ENCODE measurements at regions not wholly inside any gene's neighbourhood (a gene's known extent, or its start where the extent isn't known, plus 50 kb on each side); places are given as distances from the start of the nearest gene placed in this dataset.

DNA sequence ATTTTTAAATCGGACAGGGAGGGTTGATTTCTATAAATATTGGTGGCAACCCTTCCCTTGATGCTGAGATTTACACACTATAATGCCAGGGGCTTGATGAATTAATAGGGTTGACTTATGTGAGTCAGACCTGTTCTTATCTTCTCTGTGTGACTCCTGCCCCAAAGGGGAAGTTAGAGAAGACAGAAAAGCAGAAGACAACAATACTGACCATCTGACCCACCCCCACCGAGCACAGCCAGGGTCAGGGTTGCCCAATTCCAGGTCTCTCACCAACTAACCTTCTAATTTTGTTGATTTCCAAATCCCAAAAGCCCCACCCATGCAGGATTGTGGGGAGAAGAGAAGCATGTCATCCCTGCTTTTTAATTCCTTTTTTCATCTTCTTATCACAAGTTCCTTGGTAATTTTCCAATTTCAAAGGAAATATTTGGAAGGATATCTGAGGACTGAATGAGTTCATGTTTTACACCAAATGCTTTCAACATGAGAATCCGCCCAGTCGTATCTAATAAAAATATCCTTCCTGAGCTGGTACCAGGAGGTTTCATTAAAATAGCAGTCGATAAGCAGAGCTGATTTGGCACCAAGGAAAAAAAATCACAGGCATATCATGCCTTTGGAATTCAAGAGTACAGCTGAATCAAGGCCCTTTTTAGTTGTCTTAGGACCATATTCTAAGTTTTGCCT is 603.4 kb upstream of the CDH11 start:
- TF ChIP-seq CTCF (conservative IDR thresholded peaks at IDR 0.05; ENCODE audit: low read depth, low read length): no peak
- no peaks in the 10 kb centered on the region for H3K36me3 ChIP-seq (ENCODE audit: insufficient read depth)
- no peaks in the 10 kb centered on the region for H4K20me1 ChIP-seq (ENCODE audit: insufficient read depth)
- no peak overlapping the region for H3K4me2 ChIP-seq
- no peaks in the 10 kb centered on the region for H3K79me2 ChIP-seq (ENCODE audit: insufficient read depth, low read depth)
- no peak overlapping the region for H3K9ac ChIP-seq
- no peak overlapping the region for H3K4me3 ChIP-seq (IDR thresholded peaks at IDR 0.05; ENCODE audit: insufficient read depth, low read depth, low read length)
- H3K27me3 ChIP-seq (ENCODE audit: insufficient read depth, low read depth): no peaks in the 10 kb centered on the region
- H3K4me1 ChIP-seq (ENCODE audit: low read depth, poor library complexity, severe bottlenecking): no peaks in the 10 kb centered on the region
- no peak overlapping the region for H3K27ac ChIP-seq
- no peak overlapping the region for H2AFZ ChIP-seq (ENCODE audit: low read depth)

DNA sequence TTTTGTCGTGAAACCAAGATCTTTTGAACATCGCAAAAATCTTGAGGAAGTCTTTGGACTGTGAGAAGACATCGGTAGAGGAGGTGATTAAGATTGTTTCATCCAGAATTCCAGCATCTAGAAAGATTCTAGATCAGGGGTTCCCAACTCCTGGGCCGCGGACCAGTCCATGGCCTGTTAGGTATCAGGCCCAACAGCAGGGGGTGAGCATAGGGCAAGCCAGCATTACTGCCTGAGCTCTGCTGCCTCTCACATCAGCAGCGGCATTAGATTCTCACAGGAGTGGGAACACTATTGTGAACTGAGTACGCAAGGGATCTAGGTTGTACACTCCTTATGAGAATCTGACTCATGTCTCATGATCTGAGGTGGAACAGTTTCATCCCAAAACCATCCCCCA is 600.6 kb upstream of the CDH11 start:
- Histone ChIP-seq H3K27ac (no peak overlapping the region), H3K27me3 (ENCODE audit: insufficient read depth, low read depth) (no peaks in the 10 kb centered on the region), H3K36me3 (ENCODE audit: insufficient read depth) (no peaks in the 10 kb centered on the region), H4K20me1 (ENCODE audit: insufficient read depth) (no peaks in the 10 kb centered on the region), H3K4me1 (ENCODE audit: low read depth, poor library complexity, severe bottlenecking) (no peaks in the 10 kb centered on the region), H2AFZ (ENCODE audit: low read depth) (no peak overlapping the region), H3K4me2 (no peak overlapping the region), H3K79me2 (ENCODE audit: insufficient read depth, low read depth) (no peaks in the 10 kb centered on the region), H3K9ac (no peak overlapping the region), H3K4me3 (IDR thresholded peaks at IDR 0.05; ENCODE audit: insufficient read depth, low read depth, low read length) (no peak overlapping the region)
- TF ChIP-seq CTCF (conservative IDR thresholded peaks at IDR 0.05; ENCODE audit: low read depth, low read length): no peak

DNA sequence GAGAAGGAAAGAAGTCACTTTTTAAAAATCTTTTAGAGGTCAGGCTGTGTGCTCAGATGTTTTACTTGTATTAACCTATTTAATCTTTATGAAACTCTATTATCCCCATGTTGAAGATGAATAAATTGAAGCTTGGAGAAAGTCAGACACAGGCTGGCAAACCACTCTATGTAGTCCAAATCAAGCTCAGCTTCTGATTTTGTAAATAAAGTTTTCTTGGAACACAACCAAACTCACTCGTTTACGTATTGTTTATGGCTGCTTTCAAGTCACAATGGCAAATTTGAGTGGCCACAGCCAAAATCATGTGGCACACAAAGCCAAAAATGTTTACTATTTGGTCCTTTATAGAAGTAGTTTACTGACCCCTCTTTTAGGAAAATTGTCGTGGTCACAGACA is 596.0 kb upstream of the CDH11 start:
- Histone ChIP-seq H3K27me3 (ENCODE audit: insufficient read depth, low read depth) (no peaks in the 10 kb centered on the region), H3K79me2 (ENCODE audit: insufficient read depth, low read depth) (no peaks in the 10 kb centered on the region), H3K27ac (no peak overlapping the region), H4K20me1 (ENCODE audit: insufficient read depth) (no peaks in the 10 kb centered on the region), H3K4me3 (IDR thresholded peaks at IDR 0.05; ENCODE audit: insufficient read depth, low read depth, low read length) (no peak overlapping the region), H3K4me2 (no peak overlapping the region), H3K36me3 (ENCODE audit: insufficient read depth) (no peaks in the 10 kb centered on the region), H3K9ac (no peak overlapping the region), H2AFZ (ENCODE audit: low read depth) (no peak overlapping the region), H3K4me1 (ENCODE audit: low read depth, poor library complexity, severe bottlenecking) (no peaks in the 10 kb centered on the region)
- no peak for TF ChIP-seq CTCF (conservative IDR thresholded peaks at IDR 0.05; ENCODE audit: low read depth, low read length)

GRCh38 chr16:65716737-65717700 is 595.2 kb upstream of the CDH11 start:
- no peak for TF ChIP-seq CTCF (conservative IDR thresholded peaks at IDR 0.05; ENCODE audit: low read depth, low read length)
- Histone ChIP-seq H3K27ac (no peak overlapping the region), H3K36me3 (ENCODE audit: insufficient read depth) (no peaks in the 10 kb centered on the region), H3K4me3 (IDR thresholded peaks at IDR 0.05; ENCODE audit: insufficient read depth, low read depth, low read length) (no peak overlapping the region), H3K9ac (no peak overlapping the region), H3K4me2 (no peak overlapping the region), H3K4me1 (ENCODE audit: low read depth, poor library complexity, severe bottlenecking) (no peaks in the 10 kb centered on the region), H4K20me1 (ENCODE audit: insufficient read depth) (no peaks in the 10 kb centered on the region), H3K79me2 (ENCODE audit: insufficient read depth, low read depth) (no peaks in the 10 kb centered on the region), H3K27me3 (ENCODE audit: insufficient read depth, low read depth) (no peaks in the 10 kb centered on the region), H2AFZ (ENCODE audit: low read depth) (no peak overlapping the region)
